ENCODE measurements at regions not wholly inside any gene's neighbourhood (a gene's known extent, or its start where the extent isn't known, plus 50 kb on each side); places are given as distances from the start of the nearest gene placed in this dataset.

- TF ChIP-seq TCF4 (CRISPR knock-in tag; IDR thresholded peaks at IDR 0.05; ENCODE audit: borderline replicate concordance), result no peak
These were observed 74.6 kb upstream of the KIF5B start (continued) for GRCh38 chr10:32130788-32131187.

GRCh38 chr10:32125023-32125422 is 68.8 kb upstream of the KIF5B start:
- no peak for TF ChIP-seq ZFP30 (CRISPR knock-in tag; IDR thresholded peaks at IDR 0.05)
- ATAC-seq, result no peak

- ATAC-seq, result no peak
- TF ChIP-seq PPARA (CRISPR knock-in tag; IDR thresholded peaks at IDR 0.05; ENCODE audit: borderline replicate concordance), result no peak
- TF ChIP-seq ZNF565 (CRISPR knock-in tag; conservative IDR thresholded peaks at IDR 0.05; ENCODE audit: low read depth), result no peak
- no peak for TF ChIP-seq ZNF70 (CRISPR knock-in tag; IDR thresholded peaks at IDR 0.05)
- TF ChIP-seq ZNF8 (CRISPR knock-in tag; IDR thresholded peaks at IDR 0.05), result no peak
- TF ChIP-seq CSDC2 (CRISPR knock-in tag; IDR thresholded peaks at IDR 0.05), result no peak
- TF ChIP-seq ZFP3 (CRISPR knock-in tag; IDR thresholded peaks at IDR 0.05), result no peak
- TF ChIP-seq BACH2 (CRISPR knock-in tag; IDR thresholded peaks at IDR 0.05; ENCODE audit: borderline replicate concordance), result no peak
- TF ChIP-seq ARNTL (CRISPR knock-in tag; IDR thresholded peaks at IDR 0.05; ENCODE audit: borderline replicate concordance, low read depth), result no peak
- TF ChIP-seq CSRNP3 (CRISPR knock-in tag; IDR thresholded peaks at IDR 0.05), result no peak
- TF ChIP-seq POU6F1 (CRISPR knock-in tag; IDR thresholded peaks at IDR 0.05; ENCODE audit: borderline replicate concordance, low read depth), result no peak
- no peak for TF ChIP-seq SNAI2 (CRISPR knock-in tag; IDR thresholded peaks at IDR 0.05)
- TF ChIP-seq OSR1 (CRISPR knock-in tag; IDR thresholded peaks at IDR 0.05), result no peak
- no peak for TF ChIP-seq TCF4 (CRISPR knock-in tag; IDR thresholded peaks at IDR 0.05; ENCODE audit: borderline replicate concordance)
- TF ChIP-seq ZFP30 (CRISPR knock-in tag; IDR thresholded peaks at IDR 0.05), result no peak
These were observed 66.8 kb upstream of the KIF5B start for GRCh38 chr10:32123021-32123420.

- no peak for TF ChIP-seq CSDC2 (CRISPR knock-in tag; IDR thresholded peaks at IDR 0.05)
- no peak for TF ChIP-seq ZNF8 (CRISPR knock-in tag; IDR thresholded peaks at IDR 0.05)
- TF ChIP-seq ISL1 (CRISPR knock-in tag; IDR thresholded peaks at IDR 0.05), result no peak
- TF ChIP-seq TCF4 (CRISPR knock-in tag; IDR thresholded peaks at IDR 0.05; ENCODE audit: borderline replicate concordance), result no peak
- TF ChIP-seq CSRNP3 (CRISPR knock-in tag; IDR thresholded peaks at IDR 0.05), result no peak
- ATAC-seq, result no peak
These were observed 65.4 kb upstream of the KIF5B start for GRCh38 chr10:32121648-32122047.

- no peak for ATAC-seq
- no peak for TF ChIP-seq ZFP3 (CRISPR knock-in tag; IDR thresholded peaks at IDR 0.05)
- TF ChIP-seq ZNF565 (CRISPR knock-in tag; conservative IDR thresholded peaks at IDR 0.05; ENCODE audit: low read depth), result no peak
- TF ChIP-seq ISL1 (CRISPR knock-in tag; IDR thresholded peaks at IDR 0.05), result no peak
- no peak for TF ChIP-seq POU6F1 (CRISPR knock-in tag; IDR thresholded peaks at IDR 0.05; ENCODE audit: borderline replicate concordance, low read depth)
- no peak for TF ChIP-seq TCF4 (CRISPR knock-in tag; IDR thresholded peaks at IDR 0.05; ENCODE audit: borderline replicate concordance)
- TF ChIP-seq GLIS3 (CRISPR knock-in tag; IDR thresholded peaks at IDR 0.05), result no peak
- TF ChIP-seq TOX (CRISPR knock-in tag; IDR thresholded peaks at IDR 0.05; ENCODE audit: borderline replicate concordance), result no peak
These were observed 63.9 kb upstream of the KIF5B start for GRCh38 chr10:32120147-32120546.

GRCh38 chr10:32114508-32114907 is 58.3 kb upstream of the KIF5B start:
- no peak for ATAC-seq
- TF ChIP-seq GLIS3 (CRISPR knock-in tag; IDR thresholded peaks at IDR 0.05) (no peak), POU6F1 (CRISPR knock-in tag; IDR thresholded peaks at IDR 0.05; ENCODE audit: borderline replicate concordance, low read depth) (no peak), ZNF8 (CRISPR knock-in tag; IDR thresholded peaks at IDR 0.05) (no peak), ISL1 (CRISPR knock-in tag; IDR thresholded peaks at IDR 0.05) (no peak), PATZ1 (CRISPR knock-in tag; IDR thresholded peaks at IDR 0.05; ENCODE audit: borderline replicate concordance) (no peak), ESRRG (CRISPR knock-in tag; IDR thresholded peaks at IDR 0.05) (no peak), ZC3H10 (CRISPR knock-in tag; IDR thresholded peaks at IDR 0.05) (no peak)

Data from SK-N-SH treated with all-trans-retinoic acid at 6 μM for 48 hours (cell line).